HG03196 (cell line): ENCODE measurements at regions not wholly inside any gene's neighbourhood (a gene's known extent, or its start where the extent isn't known, plus 50 kb on each side); places are given as distances from the start of the nearest gene placed in this dataset.

Experiments used
- ATAC-seq: cut with Tn5 transposase; IDR thresholded peaks from one replicate; pipeline ENCODE4 v1.9.1; 2021; ENCODE audit not compliant: unreplicated experiment

DNA sequence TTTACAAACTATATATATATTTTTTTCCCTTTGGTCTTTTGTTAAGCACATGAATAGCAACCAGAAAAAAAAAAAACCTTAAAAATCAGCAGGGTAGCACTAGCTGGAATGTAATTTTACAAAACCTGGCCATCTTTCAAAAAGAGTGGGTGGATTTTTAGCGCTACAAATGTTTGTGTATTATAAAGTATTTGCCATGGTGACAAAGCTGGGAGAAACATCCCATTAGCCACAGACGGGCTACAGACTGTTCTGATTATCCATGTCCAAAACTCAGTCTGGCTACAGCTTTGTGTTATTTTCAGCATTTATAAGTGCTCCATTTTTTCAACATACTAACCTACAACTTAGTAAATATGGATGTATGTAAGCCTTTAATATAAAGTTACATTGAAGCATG, 249.5 kb upstream of the TANK start:
- no peak for ATAC-seq

DNA sequence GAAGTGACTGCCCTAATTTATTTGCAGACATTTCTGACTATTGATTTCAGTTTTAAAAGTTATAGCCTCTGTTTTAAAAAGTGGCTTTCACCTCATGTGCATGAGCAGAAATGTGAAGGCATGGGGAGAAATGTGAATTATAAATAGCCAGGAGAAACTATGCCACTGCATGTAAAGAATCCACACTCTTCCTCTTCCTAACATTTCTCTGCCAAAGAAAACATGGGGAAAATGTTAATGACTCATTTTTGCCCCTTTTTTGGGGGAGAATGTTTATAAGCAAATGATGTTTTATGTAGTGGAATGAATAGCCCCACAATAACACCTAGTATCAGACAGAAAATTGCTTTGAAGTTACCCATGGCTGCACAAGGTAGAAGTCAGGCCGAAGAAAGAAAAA, 249.0 kb upstream of the TANK start:
- ATAC-seq, result no peak

DNA sequence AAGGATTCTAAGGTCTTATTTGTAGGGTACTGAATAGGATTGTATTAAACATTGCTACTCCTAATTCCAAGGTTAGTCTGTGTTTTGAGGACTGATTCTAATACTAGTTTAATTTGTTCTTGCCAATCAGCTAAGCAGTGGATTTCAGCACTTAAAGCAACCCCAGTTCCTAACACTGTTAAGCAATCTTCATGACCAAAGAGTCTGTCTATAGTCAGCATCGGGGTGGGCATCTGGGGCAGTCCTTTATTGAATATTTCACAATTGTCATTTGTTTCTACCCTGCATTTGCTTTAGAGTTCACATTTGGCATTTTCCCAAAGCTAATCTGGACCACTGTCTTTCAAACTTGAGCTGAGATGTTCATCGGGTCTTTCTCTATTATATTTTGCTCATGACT, 248.0 kb upstream of the TANK start:
- ATAC-seq, result no peak

DNA sequence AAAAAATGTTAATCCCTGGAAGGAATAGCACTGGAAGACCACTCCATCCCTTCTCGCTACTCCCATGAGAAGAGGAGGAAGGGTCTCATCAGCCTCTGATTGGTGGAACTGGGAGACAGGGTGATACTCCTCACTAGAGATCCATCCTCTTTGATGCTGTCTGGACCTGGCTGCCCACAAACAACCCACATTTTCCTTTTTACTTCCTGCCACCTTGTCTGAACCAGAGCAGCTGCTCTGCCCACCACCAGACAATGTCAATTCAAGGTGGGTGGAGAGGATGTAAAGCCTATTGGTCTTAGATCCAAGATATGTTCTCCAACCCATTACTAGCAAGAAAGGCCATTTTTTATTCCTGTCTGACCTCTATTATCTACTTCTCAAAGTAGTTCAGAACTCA, 246.9 kb upstream of the TANK start:
- no peak for ATAC-seq

DNA sequence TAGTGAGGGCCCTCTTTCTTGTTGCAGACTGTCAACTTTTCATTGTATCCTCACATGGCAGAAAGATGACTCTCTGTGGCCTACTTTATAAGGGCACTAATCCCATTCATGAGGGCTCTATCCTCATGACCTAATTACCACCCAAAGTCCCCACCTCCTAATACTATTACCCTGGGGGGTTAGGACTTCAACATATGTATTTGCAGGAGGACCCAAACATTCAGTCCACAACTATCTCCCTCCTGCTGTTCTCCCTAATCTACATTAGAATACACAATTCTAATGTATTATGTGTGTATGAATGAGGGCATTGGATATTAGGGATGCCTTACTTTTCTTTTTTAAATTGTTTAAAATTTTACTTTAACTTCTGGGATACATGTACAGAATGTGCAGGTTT, 246.0 kb upstream of the TANK start:
- no peak for ATAC-seq

DNA sequence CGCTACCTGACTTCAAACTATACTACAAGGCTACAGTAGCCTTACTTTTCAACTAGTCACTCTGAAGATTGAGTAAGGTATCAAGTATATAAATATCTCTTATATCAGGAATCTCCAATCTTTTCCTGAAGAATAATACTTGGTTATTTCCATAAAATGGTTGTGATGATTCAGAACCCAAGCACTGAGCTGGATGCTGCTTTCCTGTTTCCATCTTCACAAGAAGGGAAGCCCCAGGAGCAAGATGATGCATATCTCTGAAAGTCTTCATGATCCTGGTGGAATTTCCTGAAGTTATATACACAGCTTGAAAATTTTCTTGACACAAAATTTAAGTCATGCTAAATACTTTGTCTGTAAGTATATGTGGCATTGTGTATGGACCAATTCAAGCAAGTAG, 243.9 kb upstream of the TANK start:
- ATAC-seq, result no peak

DNA sequence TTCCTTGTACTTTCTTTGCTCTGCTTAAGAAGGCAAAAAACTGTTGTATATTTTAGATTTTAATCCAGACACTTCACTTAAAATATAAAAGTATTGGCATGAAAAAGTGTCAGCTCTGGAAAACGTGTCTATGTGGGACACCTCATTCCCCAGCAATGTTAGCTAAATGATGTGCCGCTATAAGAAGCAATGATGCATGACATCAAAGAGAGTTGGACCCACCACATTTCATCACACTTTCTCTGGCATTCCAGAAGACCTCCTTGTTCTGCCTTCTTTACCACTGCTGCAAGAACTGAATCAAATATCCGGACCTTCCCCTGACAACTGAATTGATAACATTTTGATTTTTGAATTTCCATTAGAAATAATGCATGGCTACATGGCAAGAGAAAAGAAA, 242.4 kb upstream of the TANK start:
- no peak for ATAC-seq

DNA sequence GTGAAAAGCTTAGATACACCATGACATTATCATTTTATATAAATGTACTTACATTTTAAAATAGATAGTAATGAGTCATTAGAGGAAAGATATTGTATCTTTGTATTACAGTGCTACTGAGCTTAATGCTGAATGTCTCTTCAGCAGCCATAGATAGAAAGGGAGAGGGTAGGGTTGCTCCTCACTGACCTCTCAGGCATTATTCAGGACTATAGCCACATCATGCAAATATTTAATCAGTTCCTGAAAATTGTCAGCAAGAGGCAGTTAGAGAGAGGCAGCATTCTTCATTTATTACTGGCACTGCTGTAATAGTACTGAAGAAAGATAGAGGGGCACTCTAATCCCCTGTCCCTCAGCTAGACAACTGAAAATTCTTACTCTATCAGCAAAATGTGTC, 242.0 kb upstream of the TANK start:
- no peak for ATAC-seq

DNA sequence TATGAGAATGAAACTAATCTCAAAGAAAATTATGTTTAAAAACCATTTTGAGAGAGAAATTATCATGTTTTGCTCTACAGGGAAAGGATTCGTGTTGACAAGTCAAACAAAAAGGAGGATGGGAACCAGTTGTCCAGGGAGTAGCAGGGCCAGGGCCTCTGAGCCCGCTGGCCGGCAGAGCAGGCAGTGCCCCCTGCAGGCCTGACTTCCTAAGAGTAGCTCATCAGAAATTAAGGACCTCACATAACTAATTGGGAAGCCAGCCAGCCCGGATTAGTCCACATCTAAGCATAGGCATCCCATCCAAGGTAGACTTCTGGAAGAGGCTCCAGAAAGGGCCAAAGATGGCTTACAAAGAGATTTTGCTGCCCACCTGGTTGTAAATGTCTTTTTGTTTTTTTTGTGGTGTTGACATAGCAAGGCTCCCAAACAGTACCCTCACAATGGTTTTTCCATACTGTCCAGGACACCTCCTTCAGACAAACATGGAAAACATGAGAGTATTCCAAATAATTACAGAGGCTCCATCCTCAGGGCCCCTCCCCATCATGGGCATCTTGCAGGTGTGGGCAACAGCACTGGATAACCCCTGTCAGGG, 241.2 kb upstream of the TANK start:
- ATAC-seq, result no peak

DNA sequence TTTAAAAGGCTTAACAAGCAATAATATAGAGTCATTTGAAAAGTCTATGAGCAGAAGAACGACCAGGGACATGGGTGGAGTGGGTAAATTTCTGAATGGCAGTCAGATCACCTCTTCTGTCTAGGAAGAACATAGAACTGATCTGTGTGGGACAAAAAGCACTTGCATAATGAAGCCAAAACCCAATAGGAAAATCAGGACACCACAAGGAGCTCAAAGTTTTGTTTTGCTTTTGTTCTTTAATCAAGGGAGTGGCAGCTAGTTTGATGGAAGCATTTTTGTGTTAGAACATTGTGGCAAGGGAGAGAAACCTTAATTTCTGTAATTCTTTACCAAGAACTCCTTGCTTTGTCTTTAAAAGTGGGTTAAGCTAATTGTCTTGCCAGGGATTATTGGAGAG, 240.2 kb upstream of the TANK start:
- ATAC-seq, result no peak

DNA sequence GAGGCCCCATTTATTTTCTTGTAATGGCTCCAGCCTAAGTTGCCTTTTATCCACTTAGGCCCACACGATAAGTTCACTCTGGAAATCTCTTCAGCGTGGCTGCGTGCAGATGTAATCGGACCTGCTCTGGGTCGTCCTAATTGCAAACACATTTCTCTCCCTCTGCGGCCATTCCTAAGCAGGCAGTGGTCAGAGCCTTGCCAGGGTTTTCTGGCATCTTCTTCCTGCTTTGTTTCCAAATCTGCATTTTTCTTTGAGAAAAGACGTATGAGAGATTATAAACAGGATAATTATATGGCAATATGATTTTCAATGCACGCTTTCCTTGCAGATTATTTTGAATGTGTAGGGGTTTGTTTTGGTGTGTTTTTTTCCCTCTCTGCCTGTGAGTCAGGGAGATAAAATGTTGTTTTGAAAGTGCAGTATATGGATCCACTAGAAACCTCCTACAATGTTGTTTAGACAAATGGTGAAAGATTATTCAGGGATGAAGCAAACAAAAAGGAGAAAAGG, 239.4 kb upstream of the TANK start:
- no peak for ATAC-seq

DNA sequence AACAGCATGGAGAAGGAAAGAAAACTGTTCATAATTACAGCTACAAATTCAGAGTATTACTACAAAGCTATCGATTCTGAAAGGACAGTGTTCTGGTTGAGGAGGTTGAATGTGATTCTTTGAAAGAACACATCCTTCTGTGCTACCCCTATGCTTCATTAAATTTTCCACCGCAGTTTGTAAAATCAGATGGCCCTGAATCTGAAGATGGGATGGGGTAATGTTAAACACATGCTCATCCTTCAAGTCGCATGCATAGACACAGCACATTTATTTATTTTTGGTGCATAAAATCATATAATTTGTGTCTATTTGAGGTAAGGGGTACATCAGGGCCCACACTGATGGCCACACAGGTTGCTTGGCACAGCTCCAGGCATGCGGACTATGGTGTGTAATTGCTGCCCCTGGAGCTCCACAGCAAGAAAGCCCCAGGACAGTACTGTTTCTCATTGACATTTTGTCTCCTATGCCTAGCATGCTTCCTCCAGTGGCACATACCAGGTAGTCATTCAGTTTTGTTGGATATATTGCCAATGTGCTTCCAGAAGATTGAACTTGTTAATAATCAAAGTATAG, 238.8 kb upstream of the TANK start:
- ATAC-seq, result no peak

DNA sequence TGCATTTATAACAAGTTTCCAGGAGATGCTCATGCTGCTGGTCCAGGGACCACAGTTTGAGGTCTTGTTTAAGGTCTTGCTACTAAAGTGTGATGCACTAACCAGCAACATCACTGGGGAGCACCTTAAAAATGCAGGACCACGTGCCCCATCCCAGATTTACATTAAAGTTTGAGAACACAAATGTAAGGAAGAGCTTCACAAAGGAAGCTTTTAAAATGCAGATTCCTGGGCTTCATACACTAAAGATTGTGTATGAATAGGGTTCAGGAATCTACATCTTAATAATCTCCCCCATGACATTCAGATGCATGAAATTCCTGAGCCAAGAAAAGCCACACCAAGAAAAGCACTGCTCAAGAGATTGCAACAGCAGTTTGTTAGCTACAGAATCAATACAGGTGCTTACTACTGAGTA, 235.3 kb upstream of the TANK start:
- ATAC-seq, result no peak

DNA sequence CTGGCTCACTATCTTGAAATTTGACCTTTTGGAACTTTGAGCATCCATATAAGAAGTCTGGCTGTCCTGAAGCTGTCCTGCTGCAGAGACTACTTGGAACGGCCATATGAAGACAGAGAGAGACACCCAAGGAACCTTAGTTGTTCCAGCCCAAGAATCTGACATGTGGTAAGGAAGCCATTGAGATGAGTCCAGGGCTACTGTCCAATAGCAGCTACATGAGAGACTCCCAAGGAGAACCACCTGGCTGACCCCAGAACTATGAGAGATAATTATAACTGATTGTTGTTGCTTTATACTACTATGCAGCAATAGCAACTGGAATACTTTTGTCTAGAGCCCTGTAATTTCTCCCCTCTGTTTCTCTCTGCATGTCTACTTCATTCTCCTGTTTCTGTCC, 234.3 kb upstream of the TANK start:
- ATAC-seq, result no peak

DNA sequence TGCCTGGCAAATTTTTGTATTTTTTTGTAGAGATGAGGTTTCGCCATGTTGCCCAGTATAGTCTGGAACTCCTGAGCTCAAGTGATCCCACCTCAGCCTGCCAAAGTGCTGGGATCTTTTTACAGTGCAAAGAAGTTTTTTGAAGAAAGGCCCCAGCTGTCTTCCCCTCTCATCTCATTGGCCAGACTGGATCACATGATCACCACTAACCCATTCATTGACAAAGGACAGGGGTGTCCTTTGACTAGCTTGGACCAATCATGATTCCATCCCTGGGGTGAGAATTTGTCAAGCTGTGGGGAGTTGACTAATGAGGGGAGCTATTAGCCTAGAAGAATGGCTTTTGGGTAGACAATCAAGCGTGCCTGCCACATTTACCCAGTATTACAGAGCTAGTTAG, 232.9 kb upstream of the TANK start:
- no peak for ATAC-seq

DNA sequence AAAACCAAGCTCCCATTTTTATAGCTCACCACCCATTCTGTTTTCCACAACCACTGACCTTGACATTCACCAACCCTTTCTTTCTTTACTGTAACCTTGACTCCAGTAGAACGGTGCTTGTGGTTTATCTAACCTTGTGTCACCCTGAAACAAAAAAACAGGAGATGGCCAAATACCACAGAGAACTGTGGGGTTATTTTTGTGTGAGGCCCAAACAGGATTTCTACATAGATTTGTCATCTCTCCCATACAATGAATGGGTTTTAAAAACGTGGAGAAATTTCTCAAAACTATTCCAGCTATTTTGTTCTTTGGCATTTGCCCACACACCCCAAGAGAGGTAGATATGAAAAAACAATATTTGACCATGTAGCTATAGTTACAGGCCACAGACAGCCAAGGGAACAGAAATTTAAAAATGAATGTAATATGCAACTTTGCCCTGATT, 231.3 kb upstream of the TANK start:
- no peak for ATAC-seq

DNA sequence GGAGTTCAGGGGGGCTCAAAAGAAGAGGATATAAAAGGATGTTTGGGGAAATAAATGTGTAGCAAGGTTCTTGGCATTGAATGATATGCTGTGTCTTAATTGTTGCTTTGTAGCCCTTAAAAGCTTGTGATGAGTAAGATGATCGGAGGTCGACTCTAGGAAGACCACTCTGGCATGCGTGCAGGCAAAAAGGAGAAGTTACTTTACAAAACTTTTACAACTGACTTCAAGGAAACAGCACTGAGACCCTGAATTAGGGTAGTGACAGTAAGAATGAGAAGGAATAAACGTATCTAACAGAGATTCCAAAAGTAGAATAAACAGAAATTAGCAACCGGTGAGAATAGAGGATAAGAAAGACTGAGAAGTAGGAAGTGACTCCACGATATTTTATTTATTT, 228.7 kb upstream of the TANK start:
- ATAC-seq, result no peak

DNA sequence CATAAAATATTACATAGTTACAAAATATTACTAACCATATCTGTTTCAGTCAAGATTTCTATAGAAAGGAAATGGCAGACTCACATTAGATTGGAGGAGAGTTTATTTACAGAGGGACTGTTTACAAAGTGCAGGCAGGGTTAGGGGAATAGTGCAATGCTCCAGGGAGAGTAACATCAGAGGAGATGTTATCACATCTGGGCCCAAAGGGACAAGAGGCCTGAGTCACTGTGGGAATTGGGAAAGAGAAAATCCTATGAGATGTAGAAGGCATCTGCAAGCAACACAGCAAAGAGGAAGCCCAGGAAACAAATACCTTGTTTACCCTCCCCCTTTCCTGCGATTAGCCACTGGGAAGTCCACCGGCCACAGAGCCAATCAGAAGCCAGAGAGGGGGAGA, 227.3 kb upstream of the TANK start:
- no peak for ATAC-seq

DNA sequence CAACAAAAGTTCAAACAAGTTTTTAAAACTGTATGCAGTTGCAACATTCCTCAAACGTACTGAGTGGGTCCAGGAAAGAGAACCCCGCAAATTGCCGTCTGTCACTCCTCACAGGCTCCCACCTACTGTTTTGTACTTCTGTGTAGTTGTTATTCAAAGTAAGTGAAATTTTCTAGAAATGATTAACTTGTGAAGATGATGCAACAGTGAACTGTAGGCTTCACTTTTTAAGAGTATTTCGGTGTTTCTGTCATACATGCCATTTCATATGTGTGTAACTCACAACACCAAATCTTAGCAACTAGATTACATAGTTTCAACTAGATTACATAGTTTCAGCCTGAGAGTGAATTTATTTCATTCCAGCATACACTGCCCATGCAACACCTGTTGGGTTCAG, 226.0 kb upstream of the TANK start:
- ATAC-seq, result no peak

DNA sequence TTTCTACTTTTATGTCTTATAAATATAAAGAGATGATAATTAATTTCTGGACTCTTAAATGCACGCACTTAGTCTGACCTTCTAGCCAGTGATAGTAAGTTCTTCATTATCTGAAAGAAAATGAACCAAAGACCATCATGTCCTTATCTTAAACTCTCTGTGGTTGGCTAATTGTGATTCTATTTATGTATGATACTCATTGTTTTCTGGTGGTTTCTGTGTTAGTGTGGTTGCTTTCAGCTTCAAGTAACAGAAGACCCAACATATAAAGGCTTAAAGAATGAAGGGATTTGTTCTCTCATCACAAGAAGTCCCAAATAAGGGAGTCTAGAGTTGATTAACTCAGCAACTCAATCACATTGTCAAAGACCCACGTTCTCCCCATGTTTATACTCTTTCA, 225.2 kb upstream of the TANK start:
- ATAC-seq, result no peak

DNA sequence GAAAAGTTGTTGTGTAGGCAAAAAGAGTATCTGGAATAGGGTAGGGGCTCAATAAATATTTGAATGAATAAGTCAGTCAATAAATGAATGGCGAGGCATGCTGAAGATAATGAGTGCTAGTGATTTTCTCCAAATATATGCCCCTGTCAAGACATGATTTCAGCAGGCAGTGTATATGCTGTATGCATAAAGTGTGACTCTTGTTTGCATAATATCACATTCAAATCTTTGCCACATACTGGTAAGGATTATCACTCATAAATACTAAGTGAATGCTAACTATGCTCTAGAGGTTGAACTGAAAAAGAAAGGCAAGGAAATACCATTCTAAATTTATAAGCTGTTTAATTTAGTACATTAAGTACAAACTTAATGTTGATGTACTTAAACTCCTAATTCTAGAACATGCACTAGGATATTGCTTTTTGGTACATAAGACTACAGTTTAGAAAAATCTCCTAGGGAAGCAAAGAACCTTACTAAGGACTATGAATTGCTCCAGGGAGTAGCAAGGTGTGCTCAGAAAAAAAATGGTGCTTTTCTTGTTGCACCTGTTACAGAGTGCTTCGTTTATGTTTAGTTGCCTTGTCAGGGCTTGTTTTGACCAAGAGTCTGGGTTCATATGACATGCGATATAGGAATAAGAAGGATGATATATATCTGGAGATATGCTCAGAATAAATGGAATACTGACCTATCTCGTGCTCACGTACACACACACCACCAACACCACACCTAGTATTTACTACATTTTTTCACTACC, 224.0 kb upstream of the TANK start:
- ATAC-seq, result no peak

DNA sequence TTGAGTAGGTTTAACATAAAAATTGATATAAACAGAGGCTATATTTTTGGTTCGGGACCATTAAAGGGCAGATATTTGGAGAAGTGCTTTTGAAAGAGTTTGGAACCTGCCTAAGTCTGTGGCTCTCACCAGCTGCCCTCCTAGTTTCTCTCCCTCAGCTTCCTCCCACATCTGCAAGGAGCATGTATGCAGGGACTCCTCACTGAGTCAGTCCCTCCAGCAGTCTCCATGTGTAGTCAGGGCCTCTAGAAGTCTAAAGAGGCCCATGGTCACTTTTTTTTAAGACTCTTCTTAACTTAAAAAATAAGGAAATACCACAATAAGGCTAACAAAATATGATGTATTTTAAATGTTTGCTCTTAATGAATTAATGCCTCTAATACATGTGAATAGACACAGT, 220.0 kb upstream of the TANK start:
- no peak for ATAC-seq
